CD14-positive monocyte (primary cell): ENCODE measurements at regions not wholly inside any gene's neighbourhood (a gene's known extent, or its start where the extent isn't known, plus 50 kb on each side); places are given as distances from the start of the nearest gene placed in this dataset.

ENCODE experiments used
- DNase-seq, 3 donors: peaks; one replicate each; pipeline ENCODE4 v3.0.0-alpha.2; 2011 to 2022
- H2AFZ ChIP-seq: 2 replicates; pipeline ENCODE4 v1.6.0; 2012; ENCODE audit warnings: mild to moderate bottlenecking, low read depth, low read length, inconsistent platforms; ENCODE audit not compliant: insufficient read depth, poor library complexity, severe bottlenecking
- H3K27ac ChIP-seq, 2 donors: 1 replicate in 1 of 2; 2 replicates in 1 of 2; pipeline ENCODE4 v1.5.1; 2012 to 2013; ENCODE audit warnings: low read length in 2 of 2, control low read depth in 1 of 2, inconsistent platforms in 1 of 2, low read depth in 1 of 2, mild to moderate bottlenecking in 1 of 2
- H3K27me3 ChIP-seq, 2 donors: one replicate each; pipeline versions ENCODE4 v1.6.0 to v1.6.1; 2011 to 2013; ENCODE audit warnings: low read length in 2 of 2; ENCODE audit not compliant: control insufficient read depth in 2 of 2, insufficient read depth in 2 of 2
- H3K36me3 ChIP-seq, 2 donors: replicated peaks in 1 of 2; 1 replicate in 1 of 2; 2 replicates in 1 of 2; pipeline versions ENCODE4 v1.5.1 to v1.6.1; 2012 to 2013; ENCODE audit warnings: low read length in 2 of 2, control low read depth in 1 of 2, inconsistent platforms in 1 of 2, mild to moderate bottlenecking in 1 of 2; ENCODE audit not compliant: insufficient read depth in 2 of 2, control insufficient read depth in 1 of 2
- H3K4me1 ChIP-seq, 2 donors: 1 replicate in 1 of 2; 2 replicates in 1 of 2; pipeline versions ENCODE4 v1.5.1 to v1.6.1; 2012 to 2013; ENCODE audit warnings: low read length in 2 of 2, control low read depth in 1 of 2, inconsistent platforms in 1 of 2, mild to moderate bottlenecking in 1 of 2, moderate library complexity in 1 of 2; ENCODE audit not compliant: insufficient read depth in 2 of 2, control insufficient read depth in 1 of 2
- H3K4me2 ChIP-seq: replicated peaks from 2 replicates; pipeline ENCODE3; 2012; ENCODE audit warnings: low read length, moderate library complexity, mild to moderate bottlenecking; ENCODE audit not compliant: poor library complexity, severe bottlenecking; ENCODE audit errors: extremely low read depth
- H3K4me3 ChIP-seq, 3 experiments: fragments of 200-600 bp in 1 of 3; sonication (generic) in 1 of 3; replicated peaks in 1 of 3; 1 replicate in 2 of 3; 2 replicates in 1 of 3; pipeline ENCODE4 v1.5.1; 2011 to 2013; ENCODE audit warnings: low read length in 3 of 3, mild to moderate bottlenecking in 3 of 3, control low read depth in 2 of 3, low read depth in 2 of 3, inconsistent platforms in 1 of 3, moderate library complexity in 1 of 3
- H3K79me2 ChIP-seq: 2 replicates; pipeline ENCODE4 v1.6.0; 2012; ENCODE audit warnings: mild to moderate bottlenecking, control low read depth, inconsistent platforms, low read length, moderate library complexity; ENCODE audit not compliant: insufficient read depth
- H3K9ac ChIP-seq: 2 replicates; pipeline ENCODE4 v1.6.0; 2017; ENCODE audit warnings: low read length, mild to moderate bottlenecking; ENCODE audit not compliant: insufficient read depth, poor library complexity, severe bottlenecking
- H3K9me3 ChIP-seq, 2 donors: replicated peaks in 1 of 2; 1 replicate in 1 of 2; 2 replicates in 1 of 2; pipeline versions ENCODE4 v1.5.1 to v1.6.1; 2012 to 2013; ENCODE audit warnings: low read length in 2 of 2, control low read depth in 1 of 2; ENCODE audit not compliant: control insufficient read depth in 1 of 2, insufficient read depth in 1 of 2
- H4K20me1 ChIP-seq: 2 replicates; pipeline ENCODE4 v1.6.0; 2012; ENCODE audit warnings: mild to moderate bottlenecking, low read length, control low read depth, moderate library complexity; ENCODE audit not compliant: insufficient read depth
- H3K27ac Mint-ChIP-seq, 7 donors: one replicate each; pipeline ENCODE4 v1.8.0; 2020; ENCODE audit warnings: mild to moderate bottlenecking in 7 of 7, mixed read lengths in 7 of 7, moderate library complexity in 6 of 7, inconsistent platforms in 2 of 7
- H3K27me3 Mint-ChIP-seq, 3 donors: one replicate each; pipeline ENCODE4 v1.8.0; 2021 to 2022; ENCODE audit warnings: low read depth in 3 of 3, mild to moderate bottlenecking in 3 of 3, mixed read lengths in 3 of 3, moderate library complexity in 3 of 3, inconsistent platforms in 1 of 3
- H3K36me3 Mint-ChIP-seq, 2 donors: one replicate each; pipeline ENCODE4 v1.8.0; 2020; ENCODE audit warnings: mixed read lengths in 2 of 2, inconsistent platforms in 1 of 2, mild to moderate bottlenecking in 1 of 2
- H3K4me1 Mint-ChIP-seq: one replicate; pipeline ENCODE4 v1.8.0; 2020; ENCODE audit warnings: mild to moderate bottlenecking, mixed read lengths
- H3K4me3 Mint-ChIP-seq, 2 donors: one replicate each; pipeline ENCODE4 v1.8.0; 2020; ENCODE audit warnings: mild to moderate bottlenecking in 2 of 2, mixed read lengths in 2 of 2, moderate library complexity in 1 of 2
- H3K9me3 Mint-ChIP-seq, 7 donors: one replicate each; pipeline ENCODE4 v1.8.0; 2020 to 2022; ENCODE audit warnings: mixed read lengths in 7 of 7, mild to moderate bottlenecking in 6 of 7, moderate library complexity in 6 of 7, inconsistent platforms in 2 of 7
- CTCF ChIP-seq: fragments of 200-600 bp; IDR thresholded peaks from one replicate; pipeline ENCODE4 v1.8.0; 2022; ENCODE audit warnings: antibody characterized with exemption, mild to moderate bottlenecking
- WGBS: methylation state at CpG from one replicate; pipeline ENCODE4 v1.1.5; 2013; ENCODE audit warnings: missing lambda C conversion rate; ENCODE audit not compliant: insufficient coverage; 5-methylcytosine and 5-hydroxymethylcytosine counted together
- intact Hi-C, 2 donors: fragments of 100-400 bp; cut with micrococcal nuclease; formaldehyde crosslinking; loops; one replicate each; pipeline versions ENCODE4 v1.15.0 to v1.15.1; 2023

GRCh38 chr2:120940726-120941256 lies 205.1 kb downstream of the GLI2 start:
- H3K4me2 ChIP-seq = no peak overlapping the region
- H3K27ac ChIP-seq = no peak overlapping the region
- H4K20me1 ChIP-seq = no peaks in the 10 kb centered on the region
- H3K27me3 ChIP-seq = no peaks in the 10 kb centered on the region
- intact Hi-C loops = no loop called here
- H3K4me1 Mint-ChIP-seq = no peaks in the 10 kb centered on the region
- H3K9me3 ChIP-seq = no peaks in the 10 kb centered on the region
- H3K4me3 Mint-ChIP-seq = no peak overlapping the region
- DNase-seq = no peak
- H3K9ac ChIP-seq = no peak overlapping the region
- no peaks in the 10 kb centered on the region for H3K79me2 ChIP-seq
- H3K4me3 ChIP-seq = no peak overlapping the region
- H3K27ac Mint-ChIP-seq = no peak overlapping the region
- no peaks in the 10 kb centered on the region for H3K36me3 ChIP-seq
- 94% methylated on average over 8 of the region's 9 CpGs for WGBS
- H3K27me3 Mint-ChIP-seq = peaks cover 0 to 2% (median 1%) of the 10 kb centered on the region in 3 donors
- H3K36me3 Mint-ChIP-seq = no peaks in the 10 kb centered on the region
- no peaks in the 10 kb centered on the region for H3K4me1 ChIP-seq
- peaks cover 0 to 4% (median 0%) of the 10 kb centered on the region in 7 donors for H3K9me3 Mint-ChIP-seq
- no peak for TF ChIP-seq CTCF
- no peak overlapping the region for H2AFZ ChIP-seq

GRCh38 chr2:120941571-120942120 lies 206.0 kb downstream of the GLI2 start:
- Histone ChIP-seq H4K20me1 (no peaks in the 10 kb centered on the region), H3K79me2 (no peaks in the 10 kb centered on the region), H3K36me3 (no peaks in the 10 kb centered on the region), H3K4me2 (no peak overlapping the region), H3K9ac (no peak overlapping the region), H3K9me3 (no peaks in the 10 kb centered on the region), H2AFZ (no peak overlapping the region), H3K27ac (no peak overlapping the region), H3K27me3 (no peaks in the 10 kb centered on the region), H3K4me1 (no peaks in the 10 kb centered on the region), H3K4me3 (no peak overlapping the region)
- 89% methylated on average over 7 of the region's 11 CpGs for WGBS
- no peak for TF ChIP-seq CTCF
- Mint-ChIP-seq H3K4me3 (no peak overlapping the region), H3K9me3 (peaks cover 0 to 4% (median 0%) of the 10 kb centered on the region in 7 donors), H3K36me3 (no peaks in the 10 kb centered on the region), H3K4me1 (no peaks in the 10 kb centered on the region), H3K27me3 (peaks cover 0 to 2% (median 1%) of the 10 kb centered on the region in 3 donors), H3K27ac (no peak overlapping the region)
- intact Hi-C loops = no loop called here
- no peak for DNase-seq
